ENCODE measurements at regions not wholly inside any gene's neighbourhood (a gene's known extent, or its start where the extent isn't known, plus 50 kb on each side); places are given as distances from the start of the nearest gene placed in this dataset.
A peak's percentile ranks its signal among the peaks of the same experiment; 100 is the strongest.

DNA sequence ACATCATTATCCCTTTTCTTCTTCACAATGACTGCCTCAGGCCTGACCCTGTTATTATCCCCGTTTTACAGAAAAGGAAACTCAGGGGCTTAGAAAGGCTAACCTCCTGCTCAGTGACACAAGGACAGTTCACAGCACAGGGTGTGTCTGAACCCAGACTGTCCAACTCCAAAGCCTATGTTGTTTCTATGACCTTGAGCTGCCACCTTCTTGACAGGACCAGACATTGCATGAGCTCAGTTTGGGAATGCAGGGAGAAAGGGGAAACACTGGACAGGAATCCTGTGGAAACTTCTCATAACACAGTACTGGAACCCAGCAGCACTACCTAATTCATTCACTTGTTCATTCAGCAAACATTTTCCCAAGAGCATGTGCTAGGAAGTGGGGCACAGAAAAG is 472.8 kb downstream of the CDK5RAP2 start:
- DNase-seq, result no peak

GRCh38 chr9:120104771-120105170 is 475.2 kb downstream of the CDK5RAP2 start:
- DNase-seq, result no peak

- no peak for DNase-seq
Observed at GRCh38 chr9:120100595-120100994, 479.4 kb downstream of the CDK5RAP2 start.

DNA sequence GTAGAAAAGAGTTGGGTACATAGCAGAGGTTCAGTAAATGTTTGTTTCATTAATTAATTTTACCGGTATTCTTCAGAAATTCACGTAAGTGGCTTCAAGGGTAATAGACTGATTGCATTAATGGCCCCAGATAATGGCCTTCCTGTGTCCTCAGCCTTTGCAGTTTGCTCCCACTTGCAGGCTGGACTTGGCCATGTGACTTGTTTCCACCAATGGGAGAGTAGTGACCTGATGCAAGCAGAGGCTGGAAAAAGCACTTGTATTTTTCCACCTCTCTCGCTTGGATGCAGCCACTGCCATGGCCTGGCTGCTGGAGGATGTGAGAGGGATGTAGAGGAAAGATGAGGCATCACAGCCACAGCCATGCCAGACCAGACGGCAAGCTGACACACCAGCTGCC is 480.9 kb downstream of the CDK5RAP2 start:
- DNase-seq, result no peak

DNA sequence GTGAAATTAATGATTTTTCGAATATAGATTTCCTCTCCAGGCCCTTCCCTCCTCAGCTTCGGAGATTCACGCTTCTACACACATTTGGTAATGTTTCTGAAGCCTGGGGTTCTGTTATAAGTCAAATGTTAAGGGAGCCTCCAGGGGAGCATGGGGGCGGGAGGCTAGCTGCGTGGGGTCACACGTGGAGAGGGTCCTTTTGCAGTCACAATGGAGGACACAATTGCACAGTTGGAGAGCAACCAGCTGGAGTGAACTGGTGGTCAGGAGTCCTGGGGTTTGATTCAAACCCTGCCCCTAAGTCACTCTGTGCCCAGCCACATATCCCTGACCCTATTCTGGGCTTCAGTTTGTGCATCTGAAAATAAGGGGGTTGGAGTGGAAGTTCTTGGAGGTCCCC is 481.4 kb downstream of the CDK5RAP2 start:
- DNase-seq, result no peak

DNA sequence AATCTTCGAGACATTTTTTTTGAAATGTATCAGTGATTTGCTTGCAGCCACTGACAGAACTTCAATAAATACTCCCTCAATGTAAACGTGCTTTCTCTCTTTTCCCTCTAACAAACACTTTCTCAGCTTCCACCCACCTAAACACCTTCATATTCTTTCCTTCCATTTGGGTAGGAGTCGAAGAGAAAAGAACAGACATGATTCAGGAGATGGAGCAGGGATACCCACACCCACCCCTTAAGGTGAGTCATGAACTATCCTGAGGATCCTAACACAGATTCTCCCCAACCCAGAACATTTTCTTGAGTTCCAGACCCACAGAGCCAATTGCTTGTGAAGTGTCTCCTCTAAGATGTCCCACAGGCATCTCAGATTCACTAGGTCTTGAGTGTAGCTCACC is 488.8 kb downstream of the CDK5RAP2 start:
- no peak for DNase-seq

DNA sequence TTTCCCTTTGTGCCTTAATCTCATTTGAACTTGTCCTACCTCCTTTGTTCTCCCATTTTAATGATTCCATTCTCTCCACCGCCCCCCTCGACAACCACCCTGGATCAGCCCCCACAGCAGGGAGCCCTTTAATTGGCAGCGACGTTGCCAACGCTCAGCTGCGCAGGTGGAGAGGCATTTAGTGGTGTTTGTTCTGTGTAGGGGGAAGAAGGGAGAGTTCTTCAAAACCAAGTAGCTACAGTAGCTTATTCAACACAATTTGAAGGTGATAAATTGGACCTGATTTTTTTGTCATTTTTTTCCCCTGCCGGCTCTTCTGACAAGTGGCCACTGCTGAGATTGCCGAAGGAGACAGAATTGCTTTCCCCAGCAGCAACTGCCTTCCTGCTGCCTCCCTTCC is 499.1 kb downstream of the CDK5RAP2 start:
- peak; percentile 93 for DNase-seq

DNA sequence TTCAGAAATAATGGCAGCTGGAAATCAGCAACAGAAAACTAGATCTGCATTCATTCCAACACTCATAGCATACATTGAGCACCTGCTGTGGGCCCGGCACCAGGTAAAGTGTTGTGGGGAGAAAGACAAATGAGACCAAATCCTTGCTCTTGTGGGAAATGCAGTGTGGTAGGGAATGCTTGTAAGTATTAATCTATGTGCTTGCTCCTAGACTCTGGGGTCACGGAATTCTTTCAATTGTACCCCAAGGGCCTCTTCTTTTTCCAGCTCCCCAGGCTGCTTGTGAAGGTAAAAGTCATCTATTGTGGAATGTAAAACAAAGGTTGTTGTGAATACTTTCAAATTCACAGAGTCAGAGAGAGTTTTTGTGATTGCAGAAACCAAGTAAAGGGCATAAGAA is 501.9 kb downstream of the CDK5RAP2 start:
- no peak for DNase-seq

DNA sequence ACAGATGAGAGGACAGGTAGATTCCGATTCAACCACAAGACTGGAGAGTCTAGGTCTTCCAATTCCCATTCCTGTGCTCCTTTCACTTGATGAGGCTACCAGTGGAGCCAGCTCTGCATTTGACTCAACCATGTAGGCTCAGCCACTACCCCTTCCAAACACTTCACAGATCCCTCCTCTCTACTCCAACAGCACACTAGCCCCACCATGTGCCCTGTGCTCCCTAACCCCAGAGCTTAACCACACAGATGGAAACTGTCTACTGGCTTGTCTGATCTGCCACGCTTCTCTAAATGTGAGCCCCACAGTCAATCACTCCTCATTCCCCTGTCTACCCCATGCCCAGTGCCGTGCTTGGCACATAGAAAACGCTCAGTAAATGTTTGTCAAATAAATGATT is 508.2 kb downstream of the CDK5RAP2 start:
- no peak for DNase-seq

DNA sequence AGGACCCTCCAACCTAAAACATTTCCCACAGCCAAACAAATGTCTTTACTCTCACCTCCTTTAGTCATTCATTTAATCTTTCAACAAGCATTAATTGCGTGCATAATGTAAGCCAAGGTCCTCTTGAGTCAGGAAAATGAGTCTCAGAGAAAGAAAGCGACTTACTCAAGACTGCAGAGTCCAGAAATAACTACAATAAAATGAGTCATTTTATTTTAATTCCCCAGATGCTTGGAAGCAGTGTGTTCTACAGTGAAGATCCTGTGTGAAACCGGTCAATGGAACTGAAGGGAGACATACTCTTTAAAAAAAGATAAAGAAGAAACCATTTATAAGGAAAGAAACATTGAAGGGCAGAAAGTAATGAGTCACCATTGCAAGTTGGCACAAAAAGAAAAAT is 513.7 kb downstream of the CDK5RAP2 start:
- DNase-seq, result no peak

DNA sequence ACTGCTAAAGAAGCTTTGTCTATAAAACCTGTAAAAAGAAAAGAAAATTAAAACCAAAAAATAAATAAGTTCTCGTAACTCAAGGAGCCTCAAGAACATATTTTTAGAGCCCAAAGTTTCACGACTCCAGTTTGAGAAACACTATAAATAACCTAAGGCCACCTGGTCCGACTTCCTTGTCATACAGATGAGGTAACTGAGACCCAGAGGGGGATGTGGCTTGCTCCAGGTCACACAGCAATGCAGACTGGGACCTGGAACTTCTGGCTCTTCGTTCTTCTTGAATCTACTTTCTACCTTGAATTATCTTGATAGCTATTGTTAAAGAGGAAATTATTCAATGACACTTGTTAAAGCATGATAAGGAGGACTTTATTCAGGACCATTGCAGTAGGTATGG is 514.8 kb downstream of the CDK5RAP2 start:
- no peak for DNase-seq

DNA sequence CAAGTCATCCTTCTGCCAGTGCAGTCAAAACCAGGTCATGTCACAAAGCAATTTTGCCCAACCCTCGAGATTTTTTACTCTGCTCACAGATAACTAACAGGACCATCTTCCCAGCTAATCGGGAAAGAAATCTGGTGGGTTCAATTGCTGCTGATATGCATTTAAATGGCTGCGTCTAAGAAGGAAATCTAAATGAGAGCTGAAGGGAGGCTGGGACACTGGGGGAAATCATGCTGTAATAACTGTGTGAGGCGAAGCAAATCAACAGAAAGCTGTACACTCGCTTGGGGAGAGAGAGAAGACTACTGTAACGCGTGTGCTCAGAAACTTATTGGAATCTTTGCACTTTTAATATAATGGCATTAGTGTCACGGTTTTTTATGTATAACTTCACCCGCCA is 535.0 kb downstream of the CDK5RAP2 start:
- DNase-seq, result no peak

- DNase-seq, result no peak
Observed at GRCh38 chr9:120043448-120043847, 536.5 kb downstream of the CDK5RAP2 start.

- no peak for DNase-seq
Observed at GRCh38 chr9:120040896-120041295, 539.1 kb downstream of the CDK5RAP2 start.

GRCh38 chr9:120038342-120038741 is 541.6 kb downstream of the CDK5RAP2 start:
- DNase-seq, result no peak

DNA sequence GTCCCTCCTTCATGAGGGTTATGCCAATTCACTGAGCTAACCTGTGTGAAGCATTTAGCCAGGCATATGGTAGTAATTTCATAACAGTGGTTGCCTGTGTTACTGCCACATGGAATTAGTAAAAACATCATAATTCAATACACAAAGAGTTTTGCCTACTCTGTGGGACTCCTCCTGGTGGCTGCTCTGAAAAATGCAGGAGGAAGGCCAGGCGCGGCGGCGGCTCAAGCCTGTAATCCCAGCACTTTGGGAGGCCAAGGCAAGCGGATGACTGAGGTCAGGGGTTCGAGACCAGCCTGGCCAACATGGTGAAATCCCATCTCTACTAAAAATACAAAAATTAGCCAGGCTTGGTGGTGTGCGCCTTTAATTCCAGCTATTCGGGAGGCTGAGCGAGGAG is 547.3 kb downstream of the CDK5RAP2 start:
- no peak for DNase-seq

DNA sequence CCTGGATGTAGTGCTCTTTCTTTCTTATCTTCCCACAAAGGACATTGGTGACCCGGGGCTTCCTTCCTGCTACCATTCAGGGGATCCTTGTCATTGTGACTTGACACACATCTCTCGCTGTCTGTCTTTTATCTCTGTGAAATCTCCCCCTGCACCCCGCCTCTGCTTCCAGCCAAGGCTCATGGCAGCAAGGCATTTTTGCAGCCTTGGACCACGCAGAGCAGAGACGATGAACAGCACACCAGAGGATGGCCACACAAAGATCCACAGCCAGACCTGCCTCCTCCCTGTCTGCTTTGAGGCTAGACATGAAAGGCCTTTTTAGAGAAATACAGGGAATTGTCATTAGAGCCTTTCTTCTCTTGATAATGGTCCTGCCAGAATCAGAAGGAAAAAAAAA is 549.1 kb downstream of the CDK5RAP2 start:
- no peak for DNase-seq

- no peak for DNase-seq
Observed at GRCh38 chr9:120018550-120018949, 561.4 kb downstream of the CDK5RAP2 start.

GRCh38 chr9:120018037-120018436 is 561.9 kb downstream of the CDK5RAP2 start:
- no peak for DNase-seq

GRCh38 chr9:120016231-120016630 is 563.7 kb downstream of the CDK5RAP2 start:
- DNase-seq, result no peak

- no peak for DNase-seq
Observed at GRCh38 chr9:120014796-120015195, 565.2 kb downstream of the CDK5RAP2 start.

- no peak for DNase-seq
Observed at GRCh38 chr9:120009856-120010255, 570.1 kb downstream of the CDK5RAP2 start.

DNA sequence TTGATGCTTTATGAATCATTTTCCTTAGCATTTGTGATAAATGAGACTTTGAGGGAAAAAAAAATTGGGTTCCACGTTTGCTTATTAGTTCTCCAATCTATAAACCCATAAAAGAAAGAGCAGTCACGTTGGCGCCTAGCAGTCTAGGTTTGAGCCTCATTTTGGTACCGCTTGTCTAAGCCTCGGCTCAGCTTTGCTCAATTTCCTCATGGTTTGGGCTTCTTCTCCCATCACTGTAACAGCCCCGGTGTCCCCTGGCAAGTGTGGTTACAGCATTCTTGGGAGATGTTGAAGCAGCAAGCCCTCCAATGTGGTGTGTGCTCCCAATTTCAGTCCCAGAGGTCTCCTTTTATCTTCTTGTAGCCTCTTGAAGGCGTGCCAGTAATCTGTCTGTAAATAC is 578.4 kb downstream of the CDK5RAP2 start:
- DNase-seq, result no peak

DNA sequence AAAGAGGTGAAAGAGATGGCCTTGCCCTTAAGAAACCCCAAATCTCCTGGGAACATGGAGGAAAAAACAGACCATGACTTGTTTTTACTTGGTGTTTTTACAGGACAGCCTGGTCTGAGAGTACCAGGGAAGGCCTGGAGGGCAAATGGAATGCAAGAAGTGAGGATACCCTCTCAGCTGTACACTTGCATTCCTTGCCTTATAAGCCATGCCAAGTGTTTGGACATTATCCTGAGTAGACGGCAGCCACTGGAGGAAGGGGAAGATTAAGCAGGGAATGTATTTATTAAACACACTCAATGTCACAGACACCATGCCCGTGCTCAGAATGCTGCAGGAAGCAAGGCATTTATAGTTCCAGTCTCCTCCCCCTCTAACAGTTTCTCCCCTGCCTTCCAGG is 581.4 kb downstream of the CDK5RAP2 start:
- no peak for DNase-seq

- no peak for DNase-seq
Observed at GRCh38 chr9:119991797-119992196, 588.2 kb downstream of the CDK5RAP2 start.

GRCh38 chr9:119986713-119987112 is 593.3 kb downstream of the CDK5RAP2 start:
- DNase-seq, result no peak

Measured in NCI-H1417 treated with DMSO at 0.1 percent for 48 hours (cell line).